ENCODE measurements at regions not wholly inside any gene's neighbourhood (a gene's known extent, or its start where the extent isn't known, plus 50 kb on each side); places are given as distances from the start of the nearest gene placed in this dataset.

DNA sequence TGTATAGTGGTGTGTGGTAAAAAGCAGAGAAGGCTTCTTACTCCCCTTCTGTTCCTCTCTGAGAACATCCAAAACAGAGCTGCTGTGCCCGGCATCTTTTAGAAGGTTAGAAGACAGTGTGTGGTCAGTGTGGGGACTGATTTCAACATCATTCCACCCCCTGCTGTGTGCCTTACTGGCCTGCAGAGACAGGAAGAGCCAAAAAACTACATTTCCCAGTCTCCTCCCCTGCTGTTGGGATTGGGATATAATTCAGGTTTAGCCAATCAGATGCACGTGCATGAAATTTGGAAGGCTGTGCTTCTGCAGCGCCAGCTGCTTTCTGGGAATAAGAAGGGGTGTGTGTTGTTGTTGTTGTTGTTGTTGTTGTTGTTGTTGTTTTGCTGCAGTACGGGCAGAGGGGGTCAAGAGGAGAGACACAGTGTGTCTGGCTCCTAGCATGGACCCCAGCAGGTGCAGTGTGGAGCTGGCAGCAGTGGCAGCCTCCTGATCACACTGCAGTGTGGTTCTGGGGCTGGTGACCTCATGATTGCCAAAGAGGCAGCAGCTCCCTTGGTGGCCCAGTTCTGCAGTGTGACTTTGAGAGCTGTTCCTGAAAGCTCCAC is 74.7 kb downstream of the MRPL14 start:
- Histone ChIP-seq H3K4me1 (peaks cover 13 to 42% of the 10 kb centered on the region in 2 donors), H3K9me3 (no peaks in the 10 kb centered on the region), H3K36me3 (no peaks in the 10 kb centered on the region), H3K27ac (peak overlapping the region; percentile 84 to 91), H3K4me3 (no peak overlapping the region), H3K27me3 (no peaks in the 10 kb centered on the region)
- TF ChIP-seq, protein P1, sequence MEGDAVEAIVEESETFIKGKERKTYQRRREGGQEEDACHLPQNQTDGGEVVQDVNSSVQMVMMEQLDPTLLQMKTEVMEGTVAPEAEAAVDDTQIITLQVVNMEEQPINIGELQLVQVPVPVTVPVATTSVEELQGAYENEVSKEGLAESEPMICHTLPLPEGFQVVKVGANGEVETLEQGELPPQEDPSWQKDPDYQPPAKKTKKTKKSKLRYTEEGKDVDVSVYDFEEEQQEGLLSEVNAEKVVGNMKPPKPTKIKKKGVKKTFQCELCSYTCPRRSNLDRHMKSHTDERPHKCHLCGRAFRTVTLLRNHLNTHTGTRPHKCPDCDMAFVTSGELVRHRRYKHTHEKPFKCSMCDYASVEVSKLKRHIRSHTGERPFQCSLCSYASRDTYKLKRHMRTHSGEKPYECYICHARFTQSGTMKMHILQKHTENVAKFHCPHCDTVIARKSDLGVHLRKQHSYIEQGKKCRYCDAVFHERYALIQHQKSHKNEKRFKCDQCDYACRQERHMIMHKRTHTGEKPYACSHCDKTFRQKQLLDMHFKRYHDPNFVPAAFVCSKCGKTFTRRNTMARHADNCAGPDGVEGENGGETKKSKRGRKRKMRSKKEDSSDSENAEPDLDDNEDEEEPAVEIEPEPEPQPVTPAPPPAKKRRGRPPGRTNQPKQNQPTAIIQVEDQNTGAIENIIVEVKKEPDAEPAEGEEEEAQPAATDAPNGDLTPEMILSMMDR (IDR thresholded peaks at IDR 0.05), result peak; percentile 10 to 44 (median 26)
- TF ChIP-seq POLR2AphosphoS5 (IDR thresholded peaks at IDR 0.05), result no peak
- intact Hi-C loops (cut with DNase I; ENCODE audit: low total_unique reads), result no loop called here
- no peak for DNase-seq (ENCODE audit: low spot score in 2 of 2)

DNA sequence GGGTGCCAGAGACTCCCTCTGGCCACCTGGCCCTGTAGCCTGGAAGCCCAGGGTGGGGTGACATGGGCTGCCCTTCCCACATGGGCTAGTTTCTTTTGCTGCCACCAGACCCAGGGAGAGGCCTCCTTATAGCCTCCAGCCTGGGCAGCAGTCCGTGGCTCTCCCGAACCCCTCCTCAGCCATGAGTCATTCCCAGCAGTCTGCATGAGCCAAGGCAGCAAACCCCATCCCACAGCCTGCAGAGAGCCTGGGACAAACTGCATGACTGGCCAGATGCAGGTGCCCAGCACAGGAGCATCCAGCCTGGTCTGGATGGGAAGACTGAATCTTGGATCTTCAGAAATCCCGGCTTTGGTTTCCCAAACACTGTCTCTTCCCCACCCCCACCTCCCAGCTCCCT is 75.7 kb downstream of the MRPL14 start:
- TF ChIP-seq POLR2A (IDR thresholded peaks at IDR 0.05) (no peak), POLR2AphosphoS5 (IDR thresholded peaks at IDR 0.05) (no peak)
- TF ChIP-seq, protein P1 (IDR thresholded peaks at IDR 0.05), result no peak
- no peak for DNase-seq (ENCODE audit: low spot score in 2 of 2)
- peaks cover 16 to 42% of the 10 kb centered on the region in 2 donors for H3K4me1 ChIP-seq

DNA sequence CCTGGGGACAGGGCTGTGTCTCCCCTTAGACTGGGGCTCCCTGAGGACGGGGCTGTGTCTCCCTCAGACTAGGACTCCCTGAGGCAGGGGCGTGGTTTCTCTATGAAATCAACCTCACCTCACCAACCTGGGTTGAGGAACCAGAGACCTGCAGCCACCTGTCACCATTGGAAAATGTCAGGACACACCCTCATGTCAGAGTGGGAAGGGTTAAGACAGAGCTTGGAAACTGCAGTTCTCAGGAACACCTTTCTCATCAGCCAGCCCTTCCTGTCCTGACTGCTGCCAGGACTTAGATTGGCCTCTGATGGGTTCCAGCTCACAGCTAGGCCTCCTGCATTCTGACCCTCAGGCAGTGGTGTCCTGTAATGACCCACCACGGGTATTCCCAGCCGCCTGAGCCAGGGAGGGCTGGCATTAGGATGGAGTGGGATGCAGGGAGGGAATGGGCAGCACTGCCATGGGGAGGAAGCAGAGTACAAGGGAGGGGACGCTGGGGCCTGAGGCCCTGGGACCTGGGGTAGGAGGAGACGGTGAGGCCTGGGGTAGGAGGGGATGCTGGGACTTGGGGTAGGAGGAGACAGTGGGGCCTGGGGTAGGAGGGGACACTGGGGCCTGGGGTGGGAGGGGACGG is 76.3 kb downstream of the MRPL14 start:
- TF ChIP-seq POLR2AphosphoS5 (IDR thresholded peaks at IDR 0.05) (no peak), POLR2A (IDR thresholded peaks at IDR 0.05) (no peak)
- TF ChIP-seq, protein P1 (IDR thresholded peaks at IDR 0.05), result no peak
- peak in 1 of 2 donors; percentile 59 for DNase-seq (ENCODE audit: low spot score in 2 of 2)
- H3K36me3 ChIP-seq, result no peaks in the 10 kb centered on the region
- H3K27ac ChIP-seq, result peak overlapping the region; percentile 84 to 91
- H3K9me3 ChIP-seq, result no peaks in the 10 kb centered on the region
- intact Hi-C loops (cut with DNase I; ENCODE audit: low total_unique reads), result no loop called here
- H3K4me1 ChIP-seq, result peaks cover 16 to 42% of the 10 kb centered on the region in 2 donors
- H3K4me3 ChIP-seq, result no peak overlapping the region
- H3K27me3 ChIP-seq, result no peaks in the 10 kb centered on the region

More for the DNA sequence above, 75.7 kb downstream of the MRPL14 start:
- Histone ChIP-seq H3K9me3 (no peaks in the 10 kb centered on the region), H3K4me3 (no peak overlapping the region), H3K27me3 (no peaks in the 10 kb centered on the region), H3K27ac (peak overlapping the region; percentile 84 to 91), H3K36me3 (no peaks in the 10 kb centered on the region)
- intact Hi-C loops (cut with DNase I; ENCODE audit: low total_unique reads), result no loop called here

DNA sequence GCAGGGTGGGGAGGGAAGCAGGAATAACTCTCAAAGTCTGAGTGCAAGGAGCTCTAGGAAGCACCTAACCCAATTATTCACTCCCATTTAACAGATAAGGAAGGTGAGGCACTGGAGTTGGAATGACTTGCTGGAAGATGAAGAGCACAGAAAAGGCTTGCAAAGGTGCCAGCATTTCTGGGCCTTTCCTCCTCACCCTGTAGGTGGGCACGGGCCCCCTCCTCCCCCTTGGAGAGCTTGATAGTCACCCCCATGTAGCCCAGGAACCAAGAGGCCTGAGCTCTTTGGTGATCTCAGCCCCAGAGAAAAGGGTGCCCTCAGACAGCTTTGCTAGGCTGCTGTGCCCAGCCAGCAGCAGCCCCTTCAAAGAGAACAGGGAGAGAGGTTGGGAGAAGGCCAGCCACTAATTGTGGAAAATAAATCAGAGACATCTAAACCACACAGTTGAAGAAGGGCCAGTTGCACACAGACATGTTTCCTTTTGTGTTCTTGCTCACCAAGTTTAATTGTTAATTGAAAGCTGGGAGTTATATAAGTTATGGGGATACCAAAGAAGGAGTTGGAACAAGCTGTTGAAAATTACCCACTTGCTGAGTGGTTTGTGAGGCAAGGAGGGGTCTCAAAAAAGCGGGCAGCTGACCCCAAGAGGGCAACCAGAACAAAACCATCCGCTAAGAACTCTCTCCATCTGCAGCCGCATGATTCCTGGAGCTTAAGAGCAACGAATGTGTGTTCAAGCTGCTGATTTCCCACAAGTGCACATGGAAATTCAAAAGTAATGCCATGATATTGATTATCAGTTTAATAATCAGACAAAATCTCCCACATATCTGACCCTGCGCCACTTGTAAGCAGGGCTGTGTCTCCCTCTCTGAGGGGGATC is 77.0 kb downstream of the MRPL14 start:
- Histone ChIP-seq H3K4me1 (peaks cover 16 to 42% of the 10 kb centered on the region in 2 donors), H3K4me3 (no peak overlapping the region), H3K27me3 (no peaks in the 10 kb centered on the region), H3K27ac (peak overlapping the region; percentile 84 to 91), H3K9me3 (no peaks in the 10 kb centered on the region), H3K36me3 (no peaks in the 10 kb centered on the region)
- intact Hi-C loops (cut with DNase I; ENCODE audit: low total_unique reads), result no loop called here
- no peak for TF ChIP-seq POLR2A (IDR thresholded peaks at IDR 0.05)
- TF ChIP-seq, protein P1 (IDR thresholded peaks at IDR 0.05), result no peak
- no peak for TF ChIP-seq POLR2AphosphoS5 (IDR thresholded peaks at IDR 0.05)
- DNase-seq (ENCODE audit: low spot score in 2 of 2), result no peak

Measured in breast epithelium (tissue), 4 donors.